ENCODE measurements at regions not wholly inside any gene's neighbourhood (a gene's known extent, or its start where the extent isn't known, plus 50 kb on each side); places are given as distances from the start of the nearest gene placed in this dataset.

- no peak for DNase-seq (ENCODE audit: low read depth in 1 of 2, low spot score in 1 of 2)
- no peaks in the 10 kb centered on the region for H3K27me3 ChIP-seq
- no peaks in the 10 kb centered on the region for H3K36me3 ChIP-seq
- no peak overlapping the region for H3K27ac ChIP-seq
- peaks cover 3% of the 10 kb centered on the region for H3K4me1 ChIP-seq (ENCODE audit: low read depth)
- no peak overlapping the region for H3K4me3 ChIP-seq
- no peaks in the 10 kb centered on the region for H3K9me3 ChIP-seq (ENCODE audit: low read depth)
- no peak for TF ChIP-seq CTCF (IDR thresholded peaks at IDR 0.05; ENCODE audit: low read depth, low read length)
These were observed 162.8 kb upstream of the SVIL start for GRCh38 chr10:29797616-29798015.

- no peak overlapping the region for H3K27ac ChIP-seq
- H3K9me3 ChIP-seq (ENCODE audit: low read depth) = no peaks in the 10 kb centered on the region
- no peak for DNase-seq (ENCODE audit: low read depth in 1 of 2, low spot score in 1 of 2)
- no peak for TF ChIP-seq CTCF (IDR thresholded peaks at IDR 0.05; ENCODE audit: low read depth, low read length)
- no peaks in the 10 kb centered on the region for H3K36me3 ChIP-seq
- H3K27me3 ChIP-seq = no peaks in the 10 kb centered on the region
- peaks cover 3% of the 10 kb centered on the region for H3K4me1 ChIP-seq (ENCODE audit: low read depth)
- H3K4me3 ChIP-seq = no peak overlapping the region
These were observed 161.1 kb upstream of the SVIL start for GRCh38 chr10:29795850-29796249.

DNA sequence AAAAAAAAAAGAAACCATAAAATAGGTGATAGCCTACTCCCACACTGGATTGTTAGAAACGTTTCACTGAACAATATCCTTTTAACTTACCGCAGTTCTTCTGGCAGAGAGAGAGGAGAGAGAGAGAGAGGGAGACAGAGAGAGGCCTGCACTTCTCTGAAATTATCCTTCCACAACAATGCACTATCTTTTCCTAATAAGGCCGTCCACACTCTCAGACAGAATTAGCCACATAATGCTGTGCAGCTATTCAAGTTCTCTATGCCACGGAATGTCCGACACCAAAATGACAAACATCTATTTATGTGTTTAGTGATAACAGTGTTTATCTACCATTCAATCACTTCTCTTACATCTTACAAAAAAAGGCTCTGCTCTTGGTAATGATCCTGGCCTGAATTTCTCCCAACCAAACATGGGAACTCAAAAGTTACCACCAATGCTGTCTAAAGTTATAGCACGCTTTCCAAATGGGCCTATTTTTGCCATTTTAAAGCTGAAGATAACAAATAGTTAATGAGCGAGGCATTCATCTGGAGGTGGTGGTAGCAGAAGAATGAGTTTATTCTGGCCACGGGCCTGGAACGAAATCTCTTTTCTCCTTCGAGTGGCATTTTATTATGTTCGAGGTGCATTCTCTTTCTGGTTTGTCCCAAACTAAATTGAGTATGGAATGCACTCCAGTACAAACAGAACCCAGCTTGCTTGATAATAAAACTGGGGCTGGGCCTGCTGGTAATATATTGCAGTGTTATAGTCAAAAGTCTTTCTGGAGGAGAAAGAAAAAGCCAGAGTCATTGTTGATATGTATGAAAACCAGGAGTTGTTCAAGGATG, 160.2 kb upstream of the SVIL start:
- TF ChIP-seq CTCF (IDR thresholded peaks at IDR 0.05; ENCODE audit: low read depth, low read length) = no peak
- Histone ChIP-seq H3K9me3 (ENCODE audit: low read depth) (no peaks in the 10 kb centered on the region), H3K36me3 (no peaks in the 10 kb centered on the region), H3K27ac (peak overlapping the region; percentile 32), H3K27me3 (no peaks in the 10 kb centered on the region), H3K4me3 (no peak overlapping the region), H3K4me1 (ENCODE audit: low read depth) (peaks cover 3% of the 10 kb centered on the region)
- peak in 1 of 2 donors; percentile 26 for DNase-seq (ENCODE audit: low read depth in 1 of 2, low spot score in 1 of 2)

GRCh38 chr10:29791773-29792172, 157.0 kb upstream of the SVIL start:
- no peak for TF ChIP-seq CTCF (IDR thresholded peaks at IDR 0.05; ENCODE audit: low read depth, low read length)
- Histone ChIP-seq H3K9me3 (ENCODE audit: low read depth) (no peaks in the 10 kb centered on the region), H3K27me3 (no peaks in the 10 kb centered on the region)

DNA sequence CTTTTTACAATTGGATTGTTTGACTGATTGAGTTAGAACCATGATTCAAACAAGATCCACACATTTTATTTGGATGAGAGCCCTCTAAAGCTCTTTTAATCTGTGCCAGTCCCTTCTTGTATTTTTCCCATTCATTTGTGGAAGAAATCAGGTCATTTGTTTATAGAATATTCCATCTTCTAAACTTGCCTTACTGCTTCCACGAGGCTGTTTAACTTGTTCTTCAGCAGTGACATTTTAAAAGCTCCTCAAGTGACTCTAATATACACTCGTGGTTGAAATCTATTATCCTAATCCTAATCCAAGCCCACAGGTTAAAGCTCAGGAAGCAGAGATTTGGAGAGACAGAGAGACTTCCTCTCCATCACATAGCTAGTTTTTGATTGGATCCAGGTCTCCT, 155.4 kb upstream of the SVIL start:
- Histone ChIP-seq H3K9me3 (ENCODE audit: low read depth) (no peaks in the 10 kb centered on the region), H3K36me3 (no peaks in the 10 kb centered on the region), H3K4me1 (ENCODE audit: low read depth) (peaks cover 3% of the 10 kb centered on the region), H3K4me3 (no peak overlapping the region), H3K27me3 (no peaks in the 10 kb centered on the region), H3K27ac (no peak overlapping the region)
- no peak for TF ChIP-seq CTCF (IDR thresholded peaks at IDR 0.05; ENCODE audit: low read depth, low read length)
- no peak for DNase-seq (ENCODE audit: low read depth in 1 of 2, low spot score in 1 of 2)

More at GRCh38 chr10:29791773-29792172, 157.0 kb upstream of the SVIL start:
- Histone ChIP-seq H3K4me1 (ENCODE audit: low read depth) (peaks cover 3% of the 10 kb centered on the region), H3K36me3 (no peaks in the 10 kb centered on the region), H3K4me3 (no peak overlapping the region), H3K27ac (no peak overlapping the region)
- DNase-seq (ENCODE audit: low read depth in 1 of 2, low spot score in 1 of 2) = no peak

All from cardiac muscle cell (in vitro differentiated cells and primary cell).